PC-3 (cell line): ENCODE measurements at regions not wholly inside any gene's neighbourhood (a gene's known extent, or its start where the extent isn't known, plus 50 kb on each side); places are given as distances from the start of the nearest gene placed in this dataset.

Experiments
- ATAC-seq: fragments of 200-7000 bp; cut with Tn5 transposase; 2 replicates; pipeline ENCODE4 v1.9.1; 2020; ENCODE audit warnings: mild to moderate bottlenecking, moderate library complexity
- BruUV-seq: library from RNA; stranded (reverse); fragments of 400-500 nt; replicated peaks from 2 replicates; lab custom pipeline; 2021; lab: Mats Ljungman, UMichigan
- CTCF ChIA-PET: fragments of 300-600 bp; sonication (Branson Sonifier 250); formaldehyde crosslinking; loops from one replicate; lab custom pipeline; 2022; ENCODE audit warnings: antibody characterized with exemption; lab: Charles Lee
- POLR2A ChIA-PET: fragments of 300-600 bp; sonication (Branson Sonifier 250); formaldehyde crosslinking; loops from one replicate; lab custom pipeline; 2022; ENCODE audit warnings: antibody characterized with exemption; ENCODE audit not compliant: unreplicated experiment; lab: Charles Lee
- DNase-seq: peaks from one replicate; pipeline ENCODE4 v3.0.0-alpha.2; 2015
- H2AFZ ChIP-seq: fragments of 300-600 bp; sonication (generic); 2 replicates; pipeline ENCODE4 v1.6.0; 2016; ENCODE audit warnings: antibody characterized with exemption, low read length
- H3F3A ChIP-seq: fragments of 300-600 bp; sonication (generic); one replicate; pipeline ENCODE4 v1.6.0; 2017; ENCODE audit warnings: antibody characterized with exemption, low read length, control low read depth, mild to moderate bottlenecking; ENCODE audit not compliant: unreplicated experiment
- H3K27ac ChIP-seq: fragments of 300-600 bp; sonication (generic); 2 replicates; pipeline ENCODE4 v1.5.1; 2016; ENCODE audit warnings: mild to moderate bottlenecking, low read length
- H3K27me3 ChIP-seq: fragments of 300-600 bp; sonication (generic); 2 replicates; pipeline ENCODE4 v1.6.1; 2016; ENCODE audit warnings: low read length, mixed read lengths
- H3K36me3 ChIP-seq: fragments of 300-600 bp; sonication (generic); 2 replicates; pipeline ENCODE4 v1.6.1; 2016; ENCODE audit warnings: low read depth, mixed run types, low read length, mixed read lengths
- H3K4me1 ChIP-seq: fragments of 300-600 bp; sonication (generic); 2 replicates; pipeline ENCODE4 v1.5.1; 2016; ENCODE audit warnings: low read length; ENCODE audit not compliant: insufficient read depth
- H3K4me2 ChIP-seq: fragments of 300-600 bp; sonication (generic); 2 replicates; pipeline ENCODE4 v1.6.0; 2016; ENCODE audit warnings: low read length
- H3K4me3 ChIP-seq: fragments of 300-600 bp; sonication (generic); 2 replicates; pipeline ENCODE4 v1.5.1; 2016; ENCODE audit warnings: mild to moderate bottlenecking, low read length, mixed read lengths
- H3K79me2 ChIP-seq: fragments of 300-600 bp; sonication (generic); 2 replicates; pipeline ENCODE4 v1.6.1; 2017; ENCODE audit warnings: low read length, mixed read lengths
- H3K9ac ChIP-seq: fragments of 300-600 bp; sonication (generic); 2 replicates; pipeline ENCODE4 v1.6.0; 2016; ENCODE audit warnings: mild to moderate bottlenecking, low read length
- H3K9me2 ChIP-seq: fragments of 300-600 bp; sonication (generic); replicated peaks from 2 replicates; pipeline ENCODE4 v1.6.1; 2016; ENCODE audit warnings: mixed run types, low read length, mixed read lengths
- H3K9me3 ChIP-seq: fragments of 300-600 bp; sonication (generic); 2 replicates; pipeline ENCODE4 v1.6.1; 2016; ENCODE audit warnings: low read length, mixed read lengths
- H4K20me1 ChIP-seq: fragments of 300-600 bp; sonication (generic); 2 replicates; pipeline ENCODE4 v1.6.1; 2016; ENCODE audit warnings: low read length, mixed read lengths
- CTCF ChIP-seq: fragments of 300-600 bp; sonication (generic); conservative IDR thresholded peaks from 2 replicates; pipeline ENCODE4 v1.5.1; 2017; ENCODE audit warnings: antibody characterized with exemption, low read depth, mild to moderate bottlenecking, low read length
- EZH2 ChIP-seq: fragments of 300-600 bp; sonication (generic); IDR thresholded peaks from one replicate; pipeline ENCODE4 v1.6.1; 2017; ENCODE audit warnings: antibody characterized with exemption, mild to moderate bottlenecking, low read length; ENCODE audit not compliant: unreplicated experiment
- EZH2phosphoT487 ChIP-seq: fragments of 300-600 bp; sonication (generic); IDR thresholded peaks from 2 replicates; pipeline ENCODE4 v1.6.1; 2018; ENCODE audit warnings: mild to moderate bottlenecking, antibody characterized with exemption, low read length, borderline replicate concordance
- intact Hi-C: fragments of 100-400 bp; cut with micrococcal nuclease; formaldehyde crosslinking; loops from 2 replicates; pipeline ENCODE4 v1.9.0; 2023

DNA sequence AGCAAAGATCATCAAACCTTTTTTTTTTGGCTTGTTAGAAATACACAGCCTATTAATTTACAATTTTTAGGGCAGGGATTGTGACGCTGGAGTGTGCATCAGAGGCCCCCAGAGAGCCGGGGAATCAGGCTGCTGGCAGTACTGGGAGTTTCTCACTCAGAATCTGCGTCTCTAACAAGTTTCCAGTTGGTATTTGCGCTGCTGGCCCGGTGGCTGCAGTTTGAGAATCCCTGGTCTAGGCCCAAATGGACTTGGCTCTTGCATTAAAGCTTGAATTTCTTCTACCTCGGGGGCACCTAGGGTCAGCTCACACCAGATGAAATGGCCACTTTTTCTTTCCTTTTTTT, 150.9 kb upstream of the CIBAR2 start:
- Histone ChIP-seq H3K27ac (no peak overlapping the region), H3K4me2 (no peak overlapping the region), H3K4me1 (no peaks in the 10 kb centered on the region), H2AFZ (no peak overlapping the region), H3K79me2 (no peaks in the 10 kb centered on the region), H3K9ac (no peak overlapping the region), H3K9me3 (no peaks in the 10 kb centered on the region), H4K20me1 (no peaks in the 10 kb centered on the region), H3K27me3 (no peaks in the 10 kb centered on the region), H3K36me3 (no peaks in the 10 kb centered on the region), H3K4me3 (no peak overlapping the region), H3F3A (no peaks in the 10 kb centered on the region), H3K9me2 (no peaks in the 10 kb centered on the region)
- ATAC-seq, result no peak
- no TSS peak for BruUV-seq
- intact Hi-C loops, result no loop called here
- ChIA-PET CTCF (interaction anchor here (0.6 kb wide), 1 partner anchor 127 kb away, joined by 3 read pairs; no protein-coding TSS in a partner anchor), POLR2A (no interaction called here)
- DNase-seq, result no peak
- no peak for TF ChIP-seq EZH2
- no peak for TF ChIP-seq EZH2phosphoT487
- TF ChIP-seq CTCF, result no peak

- no TSS peak for BruUV-seq
- no peak overlapping the region for H3K4me2 ChIP-seq
- H3K9ac ChIP-seq, result no peak overlapping the region
- H3K4me3 ChIP-seq, result no peak overlapping the region
- H3K79me2 ChIP-seq, result no peaks in the 10 kb centered on the region
- CTCF ChIA-PET, result no interaction called here
- H3K27ac ChIP-seq, result no peak overlapping the region
- H4K20me1 ChIP-seq, result no peaks in the 10 kb centered on the region
- POLR2A ChIA-PET, result no interaction called here
- intact Hi-C loops, result no loop called here
- no peak for TF ChIP-seq CTCF
- TF ChIP-seq EZH2phosphoT487, result no peak
- no peak for TF ChIP-seq EZH2
- H3K27me3 ChIP-seq, result no peaks in the 10 kb centered on the region
- no peak overlapping the region for H2AFZ ChIP-seq
- no peak for ATAC-seq
- no peak for DNase-seq
- no peaks in the 10 kb centered on the region for H3K9me2 ChIP-seq
- H3F3A ChIP-seq, result no peaks in the 10 kb centered on the region
- no peaks in the 10 kb centered on the region for H3K36me3 ChIP-seq
- H3K9me3 ChIP-seq, result no peaks in the 10 kb centered on the region
- H3K4me1 ChIP-seq, result no peaks in the 10 kb centered on the region
These were observed 152.5 kb upstream of the CIBAR2 start for GRCh38 chr16:85264752-85265151.

DNA sequence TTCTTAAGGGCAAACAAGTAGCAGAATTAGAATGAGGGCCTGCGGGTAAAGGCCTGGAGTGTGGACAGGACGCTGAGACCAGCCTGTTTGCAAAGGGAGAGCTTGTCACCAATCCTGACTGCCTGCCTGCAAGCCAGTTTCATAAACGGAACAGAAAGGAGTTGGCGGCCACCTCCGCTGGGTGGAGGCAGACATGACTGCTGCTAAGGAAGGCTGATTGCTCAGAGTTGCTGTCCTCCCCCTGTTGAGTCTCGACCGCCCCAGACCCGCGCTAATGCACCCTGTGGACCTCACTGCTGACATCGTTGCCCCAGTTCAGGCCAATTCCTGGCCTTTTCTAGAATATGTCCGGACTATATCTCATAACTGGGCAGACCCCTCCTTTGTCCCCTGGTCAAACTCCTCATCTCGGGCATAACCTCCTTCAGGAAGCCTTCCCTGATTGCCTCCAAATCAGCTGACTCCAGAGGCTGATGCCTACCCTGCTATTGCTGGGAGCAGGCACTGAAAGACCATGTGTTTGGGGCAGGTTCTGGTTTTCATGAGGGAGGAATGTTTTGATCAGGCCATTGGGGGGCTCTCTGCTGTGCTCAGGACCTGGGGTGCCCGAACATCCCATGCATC, 153.0 kb upstream of the CIBAR2 start:
- H3K36me3 ChIP-seq, result no peaks in the 10 kb centered on the region
- H4K20me1 ChIP-seq, result no peaks in the 10 kb centered on the region
- H3K4me3 ChIP-seq, result no peak overlapping the region
- H3K4me2 ChIP-seq, result no peak overlapping the region
- intact Hi-C loops, result no loop called here
- H2AFZ ChIP-seq, result no peak overlapping the region
- H3K9me3 ChIP-seq, result no peaks in the 10 kb centered on the region
- no peak overlapping the region for H3K27ac ChIP-seq
- DNase-seq (no peak), ATAC-seq (no peak)
- ChIA-PET POLR2A (no interaction called here), CTCF (no interaction called here)
- no peaks in the 10 kb centered on the region for H3K79me2 ChIP-seq
- no peaks in the 10 kb centered on the region for H3F3A ChIP-seq
- TF ChIP-seq EZH2phosphoT487 (no peak), EZH2 (no peak), CTCF (no peak)
- no peaks in the 10 kb centered on the region for H3K27me3 ChIP-seq
- no peaks in the 10 kb centered on the region for H3K9me2 ChIP-seq
- BruUV-seq, result no TSS peak
- no peak overlapping the region for H3K9ac ChIP-seq
- H3K4me1 ChIP-seq, result no peaks in the 10 kb centered on the region
